RWPE2 (cell line): ENCODE measurements at regions not wholly inside any gene's neighbourhood (a gene's known extent, or its start where the extent isn't known, plus 50 kb on each side); places are given as distances from the start of the nearest gene placed in this dataset.
A peak's percentile ranks its signal among the peaks of the same experiment; 100 is the strongest.

Source experiments
- ATAC-seq: fragments of 200-7000 bp; cut with Tn5 transposase; 3 replicates; pipeline ENCODE4 v1.9.1; 2021; ENCODE audit warnings: low read depth
- DNase-seq: peaks from one replicate; pipeline ENCODE4 v3.0.0-alpha.2; 2020; ENCODE audit warnings: low spot score
- H3K27ac ChIP-seq: fragments of 450-650 bp; 2 replicates; pipeline ENCODE4 v1.5.1; 2017; ENCODE audit warnings: mild to moderate bottlenecking; ENCODE audit not compliant: poor library complexity, severe bottlenecking
- H3K27me3 ChIP-seq: fragments of 250-450 bp; sonication (Bioruptor Pico); 2 replicates; pipeline ENCODE4 v1.5.1; 2021; ENCODE audit warnings: mild to moderate bottlenecking, moderate library complexity; ENCODE audit not compliant: insufficient read depth, poor library complexity, severe bottlenecking
- H3K36me3 ChIP-seq: fragments of 250-450 bp; sonication (Bioruptor Pico); 2 replicates; pipeline ENCODE4 v1.5.1; 2020; ENCODE audit warnings: low read depth, mild to moderate bottlenecking, moderate library complexity
- H3K4me1 ChIP-seq: fragments of 250-450 bp; sonication (Bioruptor Pico); 2 replicates; pipeline ENCODE4 v1.5.1; 2021; ENCODE audit warnings: mild to moderate bottlenecking, moderate library complexity; ENCODE audit not compliant: insufficient read depth, poor library complexity, severe bottlenecking
- H3K4me3 ChIP-seq: fragments of 250-450 bp; sonication (Bioruptor Pico); 2 replicates; pipeline ENCODE4 v1.5.1; 2021; ENCODE audit warnings: mild to moderate bottlenecking, moderate library complexity; ENCODE audit not compliant: severe bottlenecking
- H3K9me3 ChIP-seq: fragments of 250-450 bp; sonication (Bioruptor Pico); 2 replicates; pipeline ENCODE4 v1.5.1; 2021; ENCODE audit warnings: mild to moderate bottlenecking, moderate library complexity; ENCODE audit not compliant: severe bottlenecking
- TF ChIP-seq, protein P1 (sequence below): fragments of 450-650 bp; IDR thresholded peaks from one replicate; pipeline ENCODE4 v1.5.1; 2017; ENCODE audit warnings: mild to moderate bottlenecking, moderate library complexity; ENCODE audit not compliant: poor library complexity, severe bottlenecking

DNA sequence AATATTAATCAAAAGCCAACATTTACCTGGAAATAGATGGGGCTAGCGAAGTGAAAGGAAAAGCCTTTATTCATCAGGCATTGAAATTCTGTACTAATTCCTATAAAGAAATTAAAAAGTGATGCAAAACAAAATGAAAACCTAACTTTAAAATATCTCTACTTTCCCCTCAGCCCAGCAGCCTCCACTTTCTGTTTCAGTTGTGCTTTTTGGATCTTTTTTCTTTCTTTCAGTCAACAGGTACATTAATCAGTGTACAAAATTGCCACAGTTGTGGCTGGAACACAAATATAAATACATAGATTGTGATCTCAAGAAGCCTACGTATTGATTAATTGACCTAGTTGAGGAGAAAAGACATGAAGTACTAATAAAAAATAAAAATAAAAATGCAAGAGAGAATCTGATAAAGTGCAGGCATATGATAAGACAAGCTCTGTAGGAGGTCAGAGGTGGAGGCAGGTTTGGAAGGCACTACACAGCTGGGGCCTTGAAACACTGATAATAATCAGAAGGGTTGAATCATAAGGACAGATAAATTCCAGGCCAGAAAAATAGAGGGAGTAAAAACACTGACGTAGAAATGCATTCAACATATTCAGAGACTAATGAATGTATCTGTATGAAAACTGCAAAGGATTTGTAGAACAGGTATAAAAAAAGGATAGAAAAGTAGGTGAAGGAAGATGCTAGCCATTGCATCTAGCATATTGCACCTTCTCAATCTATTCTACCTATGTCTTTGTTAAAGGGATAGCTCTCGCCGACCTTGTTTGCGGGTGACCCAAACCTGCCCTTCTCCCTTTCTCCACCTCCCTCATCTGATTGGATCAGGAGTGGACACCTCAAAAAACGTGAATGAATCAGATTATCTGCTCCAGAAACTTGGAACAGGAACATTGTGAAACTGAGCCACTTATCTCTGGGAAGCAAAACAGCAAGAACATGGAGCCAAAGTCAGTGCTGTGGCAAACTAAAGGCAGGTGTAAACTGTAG is 607.8 kb upstream of the ADGRL2 start:
- Histone ChIP-seq H3K9me3 (no peaks in the 10 kb centered on the region), H3K27me3 (no peaks in the 10 kb centered on the region), H3K4me3 (no peak overlapping the region), H3K27ac (no peak overlapping the region), H3K36me3 (no peaks in the 10 kb centered on the region), H3K4me1 (peaks cover 7% of the 10 kb centered on the region)
- ATAC-seq (no peak), DNase-seq (no peak)
- TF ChIP-seq, protein P1, sequence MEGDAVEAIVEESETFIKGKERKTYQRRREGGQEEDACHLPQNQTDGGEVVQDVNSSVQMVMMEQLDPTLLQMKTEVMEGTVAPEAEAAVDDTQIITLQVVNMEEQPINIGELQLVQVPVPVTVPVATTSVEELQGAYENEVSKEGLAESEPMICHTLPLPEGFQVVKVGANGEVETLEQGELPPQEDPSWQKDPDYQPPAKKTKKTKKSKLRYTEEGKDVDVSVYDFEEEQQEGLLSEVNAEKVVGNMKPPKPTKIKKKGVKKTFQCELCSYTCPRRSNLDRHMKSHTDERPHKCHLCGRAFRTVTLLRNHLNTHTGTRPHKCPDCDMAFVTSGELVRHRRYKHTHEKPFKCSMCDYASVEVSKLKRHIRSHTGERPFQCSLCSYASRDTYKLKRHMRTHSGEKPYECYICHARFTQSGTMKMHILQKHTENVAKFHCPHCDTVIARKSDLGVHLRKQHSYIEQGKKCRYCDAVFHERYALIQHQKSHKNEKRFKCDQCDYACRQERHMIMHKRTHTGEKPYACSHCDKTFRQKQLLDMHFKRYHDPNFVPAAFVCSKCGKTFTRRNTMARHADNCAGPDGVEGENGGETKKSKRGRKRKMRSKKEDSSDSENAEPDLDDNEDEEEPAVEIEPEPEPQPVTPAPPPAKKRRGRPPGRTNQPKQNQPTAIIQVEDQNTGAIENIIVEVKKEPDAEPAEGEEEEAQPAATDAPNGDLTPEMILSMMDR = no peak

DNA sequence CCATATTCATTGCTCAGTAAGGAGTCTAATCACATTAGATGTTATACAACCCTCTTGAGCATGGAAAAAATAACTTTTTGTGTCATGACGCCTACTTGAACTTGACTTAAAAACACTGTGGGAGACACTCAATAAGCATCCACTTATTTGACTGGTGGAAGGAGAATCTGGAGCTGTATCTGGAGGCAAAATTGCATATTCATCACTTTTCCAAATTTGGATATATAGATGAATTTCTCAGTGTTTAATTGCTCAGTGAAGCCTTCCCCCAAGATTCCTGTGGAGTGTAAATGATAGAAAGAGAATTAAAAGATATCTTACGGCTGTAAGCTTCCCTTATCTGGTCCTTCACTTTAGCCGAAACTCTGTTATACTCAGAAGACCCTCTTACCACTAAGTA is 610.7 kb upstream of the ADGRL2 start:
- Histone ChIP-seq H3K27ac (no peak overlapping the region), H3K9me3 (no peaks in the 10 kb centered on the region), H3K27me3 (no peaks in the 10 kb centered on the region), H3K4me1 (peaks cover 28% of the 10 kb centered on the region), H3K36me3 (no peaks in the 10 kb centered on the region), H3K4me3 (no peak overlapping the region)
- DNase-seq (no peak), ATAC-seq (no peak)
- TF ChIP-seq, protein P1 = no peak

DNA sequence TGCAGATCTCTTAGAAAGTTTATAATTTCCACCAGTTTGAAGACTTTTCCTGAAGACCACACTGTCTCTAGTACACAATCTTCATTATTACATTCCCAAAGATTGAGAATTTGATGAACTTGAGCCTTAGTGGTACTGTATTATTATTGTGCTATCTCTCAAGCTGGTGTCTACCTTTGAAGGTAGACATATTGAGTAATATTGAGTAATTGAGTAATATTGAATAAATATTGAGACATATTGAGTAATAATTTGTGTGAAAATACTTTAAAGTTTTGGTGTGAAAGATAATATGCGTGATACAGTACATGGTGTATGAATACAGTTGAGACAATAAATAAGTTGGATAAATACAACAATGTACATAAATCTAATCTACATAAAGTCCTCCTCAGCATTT is 613.1 kb upstream of the ADGRL2 start:
- Histone ChIP-seq H3K27ac (no peak overlapping the region), H3K4me1 (peaks cover 28% of the 10 kb centered on the region), H3K36me3 (no peaks in the 10 kb centered on the region), H3K27me3 (no peaks in the 10 kb centered on the region), H3K4me3 (no peak overlapping the region), H3K9me3 (no peaks in the 10 kb centered on the region)
- no peak for DNase-seq
- TF ChIP-seq, protein P1 = no peak
- ATAC-seq = no peak

DNA sequence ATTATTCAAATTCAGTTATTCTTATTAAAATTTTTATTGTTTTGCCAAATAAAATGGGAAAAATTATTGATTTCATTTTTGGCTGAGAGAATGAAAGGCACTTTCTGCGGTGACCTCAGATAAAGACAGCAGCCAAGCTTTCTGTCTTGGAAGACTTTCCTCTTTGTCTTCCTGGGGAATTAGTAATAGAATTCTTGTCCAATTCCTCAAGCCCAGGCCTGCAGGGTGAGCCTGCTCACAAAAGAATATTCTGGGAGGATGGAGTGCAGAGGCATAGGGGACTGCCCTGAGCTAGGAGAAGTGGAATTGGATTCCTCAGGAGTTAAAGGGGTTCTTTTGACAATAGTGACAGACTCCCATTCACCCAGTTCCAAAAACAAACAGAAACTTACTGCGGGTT is 614.5 kb upstream of the ADGRL2 start:
- H3K36me3 ChIP-seq = no peaks in the 10 kb centered on the region
- no peaks in the 10 kb centered on the region for H3K9me3 ChIP-seq
- no peak for DNase-seq
- H3K27me3 ChIP-seq = no peaks in the 10 kb centered on the region
- TF ChIP-seq, protein P1 = no peak
- no peak overlapping the region for H3K4me3 ChIP-seq
- ATAC-seq = peak; percentile 100
- peaks cover 28% of the 10 kb centered on the region for H3K4me1 ChIP-seq
- H3K27ac ChIP-seq = peak overlapping the region; percentile 58

DNA sequence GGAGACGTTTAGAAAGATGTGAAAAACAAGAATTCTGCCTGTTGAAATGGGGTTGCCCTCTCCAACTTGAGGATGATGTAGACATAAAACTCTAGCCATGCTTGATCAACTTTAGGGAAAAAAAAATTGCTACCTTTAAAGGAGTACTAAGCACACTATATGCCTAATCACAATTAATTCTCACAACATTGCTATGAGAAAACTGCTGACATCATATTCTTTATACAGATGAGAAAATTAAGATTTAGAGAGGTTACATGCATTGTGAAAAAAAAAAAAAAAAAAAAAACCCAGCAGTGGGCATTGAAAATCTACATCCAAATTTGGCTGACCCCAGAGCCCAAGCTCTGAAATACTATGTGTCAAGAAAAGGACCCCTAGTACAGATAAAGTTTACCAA is 617.2 kb upstream of the ADGRL2 start:
- H3K36me3 ChIP-seq = no peaks in the 10 kb centered on the region
- TF ChIP-seq, protein P1 = no peak
- peaks cover 36% of the 10 kb centered on the region for H3K4me1 ChIP-seq
- no peak overlapping the region for H3K4me3 ChIP-seq
- H3K27ac ChIP-seq = no peak overlapping the region
- ATAC-seq = no peak
- H3K9me3 ChIP-seq = peaks cover 2% of the 10 kb centered on the region
- DNase-seq = no peak
- no peaks in the 10 kb centered on the region for H3K27me3 ChIP-seq
